NCI-H69 (cell line): ENCODE measurements at regions not wholly inside any gene's neighbourhood (a gene's known extent, or its start where the extent isn't known, plus 50 kb on each side); places are given as distances from the start of the nearest gene placed in this dataset.

Experiments used
- DNase-seq: peaks from one replicate; lab custom pipeline; 2025; lab: John Stamatoyannopoulos, UW

GRCh38 chr2:81550277-81550676, 1245.7 kb upstream of the LRRTM1 start:
- no peak for DNase-seq

GRCh38 chr2:81549646-81550045, 1245.1 kb upstream of the LRRTM1 start:
- DNase-seq: no peak

GRCh38 chr2:81545626-81546025, 1241.1 kb upstream of the LRRTM1 start:
- no peak for DNase-seq

GRCh38 chr2:81542119-81542518, 1237.6 kb upstream of the LRRTM1 start:
- DNase-seq: peak; percentile 3

GRCh38 chr2:81529944-81530343, 1225.4 kb upstream of the LRRTM1 start:
- DNase-seq: no peak

- DNase-seq: no peak
These were observed 1224.4 kb upstream of the LRRTM1 start for GRCh38 chr2:81528852-81529480.

- no peak for DNase-seq
These were observed 1218.8 kb upstream of the LRRTM1 start for GRCh38 chr2:81523344-81523743.

GRCh38 chr2:81513328-81513727, 1208.8 kb upstream of the LRRTM1 start:
- DNase-seq: no peak

- no peak for DNase-seq
These were observed 1201.0 kb upstream of the LRRTM1 start for GRCh38 chr2:81505586-81505985.

GRCh38 chr2:81495556-81495955, 1191.0 kb upstream of the LRRTM1 start:
- DNase-seq: no peak

- no peak for DNase-seq
These were observed 1178.7 kb upstream of the LRRTM1 start for GRCh38 chr2:81483254-81483653.

- no peak for DNase-seq
These were observed 1177.4 kb upstream of the LRRTM1 start for GRCh38 chr2:81481994-81482368.

GRCh38 chr2:81481242-81481993, 1176.9 kb upstream of the LRRTM1 start:
- DNase-seq: no peak

GRCh38 chr2:81467096-81467495, 1162.5 kb upstream of the LRRTM1 start:
- no peak for DNase-seq

- DNase-seq: no peak
These were observed 1157.9 kb upstream of the LRRTM1 start for GRCh38 chr2:81462420-81462819.

GRCh38 chr2:81445176-81445575, 1140.6 kb upstream of the LRRTM1 start:
- DNase-seq: no peak

GRCh38 chr2:81437456-81438000, 1133.0 kb upstream of the LRRTM1 start:
- no peak for DNase-seq

GRCh38 chr2:81436256-81436655, 1131.7 kb upstream of the LRRTM1 start:
- no peak for DNase-seq

GRCh38 chr2:81412681-81413080, 1108.1 kb upstream of the LRRTM1 start:
- DNase-seq: no peak

GRCh38 chr2:81403508-81403907, 1099.0 kb upstream of the LRRTM1 start:
- DNase-seq: no peak

GRCh38 chr2:81396417-81397019, 1092.0 kb upstream of the LRRTM1 start:
- DNase-seq: no peak

GRCh38 chr2:81395746-81396145, 1091.2 kb upstream of the LRRTM1 start:
- no peak for DNase-seq

- DNase-seq: no peak
These were observed 1084.7 kb upstream of the LRRTM1 start for GRCh38 chr2:81389203-81389602.
